ENCODE measurements at regions not wholly inside any gene's neighbourhood (a gene's known extent, or its start where the extent isn't known, plus 50 kb on each side); places are given as distances from the start of the nearest gene placed in this dataset.

- no peaks in the 10 kb centered on the region for H3K9me2 ChIP-seq (ENCODE audit: low read depth, low read length)
- no peaks in the 10 kb centered on the region for H3F3A ChIP-seq (ENCODE audit: insufficient read depth, low read length)
- no peaks in the 10 kb centered on the region for H4K20me1 ChIP-seq (ENCODE audit: insufficient read depth, low read length)
- H3K9me3 ChIP-seq (ENCODE audit: low read length): no peaks in the 10 kb centered on the region
- no peaks in the 10 kb centered on the region for H3K36me3 ChIP-seq (ENCODE audit: insufficient read depth, low read length)
- H3K27ac ChIP-seq (ENCODE audit: low read depth, low read length, poor library complexity, severe bottlenecking): no peak overlapping the region
- no peak overlapping the region for H2AFZ ChIP-seq (ENCODE audit: low read length)
- no peaks in the 10 kb centered on the region for H3K27me3 ChIP-seq (ENCODE audit: insufficient read depth, low read length)
- H3K9ac ChIP-seq (ENCODE audit: low read length): no peak overlapping the region
- H3K4me2 ChIP-seq (ENCODE audit: low read length): no peak overlapping the region
- no peak overlapping the region for H3K4me3 ChIP-seq (ENCODE audit: low read depth, low read length, poor library complexity, severe bottlenecking)
- H3K79me2 ChIP-seq (ENCODE audit: insufficient read depth, low read length): no peaks in the 10 kb centered on the region
- TF ChIP-seq EZH2 (IDR thresholded peaks at IDR 0.05; ENCODE audit: borderline replicate concordance, low read length) (no peak), CTCF (IDR thresholded peaks at IDR 0.05; ENCODE audit: low read length) (no peak)
- no peaks in the 10 kb centered on the region for H3K4me1 ChIP-seq (ENCODE audit: insufficient read depth, low read length, severe bottlenecking)
These were observed 133.0 kb upstream of the NALF2 start for GRCh38 chrX:69371159-69371558.

DNA sequence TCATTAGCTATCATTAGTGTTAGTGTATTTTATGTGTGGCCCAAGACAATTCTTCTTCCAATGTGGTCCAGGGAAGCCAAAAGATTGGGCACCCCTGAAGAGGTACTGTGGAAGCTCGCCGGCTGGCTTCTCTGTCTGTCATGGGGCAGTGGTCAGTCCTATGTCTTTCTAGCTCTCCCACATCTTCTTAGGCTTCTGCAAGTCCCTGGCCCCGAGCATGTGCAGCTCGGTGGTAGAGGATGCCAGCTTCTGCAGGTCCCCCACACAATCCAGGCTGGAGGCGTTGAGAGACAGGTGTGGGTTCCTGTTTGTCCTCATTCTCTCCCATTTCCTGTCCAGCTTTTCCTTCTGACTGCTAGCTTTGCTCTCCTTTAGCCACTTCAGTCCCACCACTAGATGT is 134.1 kb upstream of the NALF2 start:
- no peaks in the 10 kb centered on the region for H4K20me1 ChIP-seq (ENCODE audit: insufficient read depth, low read length)
- no peaks in the 10 kb centered on the region for H3F3A ChIP-seq (ENCODE audit: insufficient read depth, low read length)
- no peak overlapping the region for H2AFZ ChIP-seq (ENCODE audit: low read length)
- no peaks in the 10 kb centered on the region for H3K79me2 ChIP-seq (ENCODE audit: insufficient read depth, low read length)
- no peaks in the 10 kb centered on the region for H3K27me3 ChIP-seq (ENCODE audit: insufficient read depth, low read length)
- H3K4me2 ChIP-seq (ENCODE audit: low read length): no peak overlapping the region
- H3K9me3 ChIP-seq (ENCODE audit: low read length): no peaks in the 10 kb centered on the region
- H3K4me3 ChIP-seq (ENCODE audit: low read depth, low read length, poor library complexity, severe bottlenecking): no peak overlapping the region
- H3K27ac ChIP-seq (ENCODE audit: low read depth, low read length, poor library complexity, severe bottlenecking): no peak overlapping the region
- H3K4me1 ChIP-seq (ENCODE audit: insufficient read depth, low read length, severe bottlenecking): no peaks in the 10 kb centered on the region
- no peaks in the 10 kb centered on the region for H3K36me3 ChIP-seq (ENCODE audit: insufficient read depth, low read length)
- H3K9me2 ChIP-seq (ENCODE audit: low read depth, low read length): no peaks in the 10 kb centered on the region
- no peak overlapping the region for H3K9ac ChIP-seq (ENCODE audit: low read length)
- TF ChIP-seq EZH2 (IDR thresholded peaks at IDR 0.05; ENCODE audit: borderline replicate concordance, low read length) (no peak), CTCF (IDR thresholded peaks at IDR 0.05; ENCODE audit: low read length) (no peak)

- Histone ChIP-seq H3K27ac (ENCODE audit: low read depth, low read length, poor library complexity, severe bottlenecking) (no peak overlapping the region), H3K4me3 (ENCODE audit: low read depth, low read length, poor library complexity, severe bottlenecking) (no peak overlapping the region), H3K27me3 (ENCODE audit: insufficient read depth, low read length) (no peaks in the 10 kb centered on the region), H4K20me1 (ENCODE audit: insufficient read depth, low read length) (no peaks in the 10 kb centered on the region), H3F3A (ENCODE audit: insufficient read depth, low read length) (no peaks in the 10 kb centered on the region), H3K4me2 (ENCODE audit: low read length) (no peak overlapping the region), H3K4me1 (ENCODE audit: insufficient read depth, low read length, severe bottlenecking) (no peaks in the 10 kb centered on the region), H3K9me2 (ENCODE audit: low read depth, low read length) (no peaks in the 10 kb centered on the region), H2AFZ (ENCODE audit: low read length) (no peak overlapping the region), H3K9me3 (ENCODE audit: low read length) (no peaks in the 10 kb centered on the region), H3K36me3 (ENCODE audit: insufficient read depth, low read length) (no peaks in the 10 kb centered on the region), H3K9ac (ENCODE audit: low read length) (no peak overlapping the region), H3K79me2 (ENCODE audit: insufficient read depth, low read length) (no peaks in the 10 kb centered on the region)
- no peak for TF ChIP-seq EZH2 (IDR thresholded peaks at IDR 0.05; ENCODE audit: borderline replicate concordance, low read length)
- no peak for TF ChIP-seq CTCF (IDR thresholded peaks at IDR 0.05; ENCODE audit: low read length)
These were observed 137.9 kb upstream of the NALF2 start for GRCh38 chrX:69366183-69366582.
